Liver (tissue), 7 donors: ENCODE measurements at regions not wholly inside any gene's neighbourhood (a gene's known extent, or its start where the extent isn't known, plus 50 kb on each side); places are given as distances from the start of the nearest gene placed in this dataset.

Experiments used
- DNase-seq: peaks from one replicate; pipeline ENCODE4 v3.0.0-alpha.2; 2017; ENCODE audit warnings: low spot score
- H3K27ac ChIP-seq, 2 donors: one replicate each; pipeline ENCODE4 v1.7.0; 2013; ENCODE audit warnings: inconsistent platforms in 2 of 2, low read length in 2 of 2, control low read depth in 1 of 2, low read depth in 1 of 2, mild to moderate bottlenecking in 1 of 2
- H3K27me3 ChIP-seq, 4 donors: one replicate each; pipeline versions ENCODE4 v1.6.1 to v1.7.0; 2013; ENCODE audit warnings: low read length in 3 of 4, inconsistent platforms in 1 of 4, mild to moderate bottlenecking in 1 of 4, moderate library complexity in 1 of 4; ENCODE audit not compliant: control insufficient read depth in 4 of 4, insufficient read depth in 4 of 4
- H3K36me3 ChIP-seq, 4 donors: one replicate each; pipeline versions ENCODE4 v1.6.1 to v1.7.0; 2013; ENCODE audit warnings: low read length in 3 of 4, mild to moderate bottlenecking in 3 of 4, low read depth in 1 of 4, moderate library complexity in 1 of 4; ENCODE audit not compliant: control insufficient read depth in 4 of 4, insufficient read depth in 3 of 4
- H3K4me1 ChIP-seq, 4 donors: one replicate each; pipeline versions ENCODE4 v1.6.1 to v1.7.0; 2013; ENCODE audit warnings: low read length in 3 of 4, mild to moderate bottlenecking in 3 of 4, moderate library complexity in 1 of 4; ENCODE audit not compliant: control insufficient read depth in 4 of 4, insufficient read depth in 4 of 4
- H3K4me3 ChIP-seq, 3 donors: one replicate each; pipeline versions ENCODE4 v1.6.1 to v1.7.0; 2013; ENCODE audit warnings: low read length in 3 of 3, control low read depth in 1 of 3, low read depth in 1 of 3, mild to moderate bottlenecking in 1 of 3
- H3K9ac ChIP-seq, 2 donors: one replicate each; pipeline ENCODE4 v1.7.0; 2013; ENCODE audit warnings: low read length in 2 of 2, mild to moderate bottlenecking in 2 of 2, moderate library complexity in 2 of 2, control low read depth in 1 of 2, low read depth in 1 of 2
- H3K9me3 ChIP-seq, 4 donors: one replicate each; pipeline versions ENCODE4 v1.6.1 to v1.7.0; 2013; ENCODE audit warnings: low read length in 3 of 4; ENCODE audit not compliant: control insufficient read depth in 4 of 4
- ATF3 ChIP-seq: IDR thresholded peaks from 2 replicates; pipeline ENCODE4 v1.6.1; 2016; ENCODE audit warnings: antibody characterized with exemption
- FOXA1 ChIP-seq: IDR thresholded peaks from 2 replicates; pipeline ENCODE4 v1.6.1; 2016; ENCODE audit warnings: antibody characterized with exemption
- FOXA2 ChIP-seq: IDR thresholded peaks from 2 replicates; pipeline ENCODE4 v1.6.1; 2016; ENCODE audit warnings: antibody characterized with exemption
- GABPA ChIP-seq, 2 donors: IDR thresholded peaks in 1 of 2; conservative IDR thresholded peaks in 1 of 2; 2 replicates each; pipeline ENCODE4 v1.6.1; 2016; ENCODE audit warnings: antibody characterized with exemption in 2 of 2, mild to moderate bottlenecking in 1 of 2, moderate library complexity in 1 of 2
- HNF4A ChIP-seq, 2 donors: conservative IDR thresholded peaks; 2 replicates each; pipeline ENCODE4 v1.6.1; 2016; ENCODE audit warnings: antibody characterized with exemption in 2 of 2, mild to moderate bottlenecking in 2 of 2
- HNF4G ChIP-seq: IDR thresholded peaks from 2 replicates; pipeline ENCODE4 v1.6.1; 2016; ENCODE audit warnings: antibody characterized with exemption
- JUND ChIP-seq, 2 donors: IDR thresholded peaks; 2 replicates each; pipeline ENCODE4 v1.6.1; 2016; ENCODE audit warnings: antibody characterized with exemption in 2 of 2
- MAX ChIP-seq: IDR thresholded peaks from 2 replicates; pipeline ENCODE4 v1.6.1; 2016; ENCODE audit warnings: antibody characterized with exemption
- NR2F2 ChIP-seq: IDR thresholded peaks from 2 replicates; pipeline ENCODE4 v1.6.1; 2016; ENCODE audit warnings: antibody characterized with exemption
- RAD21 ChIP-seq, 2 donors: IDR thresholded peaks; 2 replicates each; pipeline ENCODE4 v1.6.1; 2016; ENCODE audit warnings: antibody characterized with exemption in 2 of 2, mild to moderate bottlenecking in 2 of 2
- RXRA ChIP-seq, 2 donors: IDR thresholded peaks; 2 replicates each; pipeline ENCODE4 v1.6.1; 2017 to 2018; ENCODE audit warnings: antibody characterized with exemption in 2 of 2, mild to moderate bottlenecking in 1 of 2
- SP1 ChIP-seq: IDR thresholded peaks from 2 replicates; pipeline ENCODE4 v1.6.1; 2018; ENCODE audit warnings: antibody characterized with exemption, mild to moderate bottlenecking
- TAF1 ChIP-seq: conservative IDR thresholded peaks from 2 replicates; pipeline ENCODE4 v1.6.1; 2016; ENCODE audit warnings: antibody characterized with exemption, mild to moderate bottlenecking
- YY1 ChIP-seq: IDR thresholded peaks from 2 replicates; pipeline ENCODE4 v1.6.1; 2016; ENCODE audit warnings: antibody characterized with exemption, mild to moderate bottlenecking
- WGBS: extraction: QIAGEN DNeasy Blood & Tissue Kit; methylation state at CpG from one replicate; pipeline ENCODE4 v1.1.7; 2013; 5-methylcytosine and 5-hydroxymethylcytosine counted together
- TF ChIP-seq, protein P1 (sequence below): IDR thresholded peaks from 2 replicates; pipeline ENCODE4 v1.6.1; 2016; ENCODE audit warnings: antibody characterized with exemption
- TF ChIP-seq, protein P2 (sequence below): IDR thresholded peaks from 2 replicates; pipeline ENCODE4 v1.6.1; 2016; ENCODE audit warnings: antibody characterized with exemption, mild to moderate bottlenecking
- donor health status: healthy.
- donor health status: healthy.
- donor health status: healthy.
- donor health status: healthy.

GRCh38 chr3:98974442-98974841 lies 72.9 kb upstream of the DCBLD2 start:
- H3K27me3 ChIP-seq: peaks cover 0 to 2% (median 0%) of the 10 kb centered on the region in 4 donors
- no peak overlapping the region for H3K4me3 ChIP-seq
- H3K9me3 ChIP-seq: no peaks in the 10 kb centered on the region
- no peak overlapping the region for H3K9ac ChIP-seq
- no peak for DNase-seq
- TF ChIP-seq HNF4A (conservative IDR thresholded peaks at IDR 0.05): no peak
- no peak for TF ChIP-seq FOXA1
- TF ChIP-seq, protein P1, sequence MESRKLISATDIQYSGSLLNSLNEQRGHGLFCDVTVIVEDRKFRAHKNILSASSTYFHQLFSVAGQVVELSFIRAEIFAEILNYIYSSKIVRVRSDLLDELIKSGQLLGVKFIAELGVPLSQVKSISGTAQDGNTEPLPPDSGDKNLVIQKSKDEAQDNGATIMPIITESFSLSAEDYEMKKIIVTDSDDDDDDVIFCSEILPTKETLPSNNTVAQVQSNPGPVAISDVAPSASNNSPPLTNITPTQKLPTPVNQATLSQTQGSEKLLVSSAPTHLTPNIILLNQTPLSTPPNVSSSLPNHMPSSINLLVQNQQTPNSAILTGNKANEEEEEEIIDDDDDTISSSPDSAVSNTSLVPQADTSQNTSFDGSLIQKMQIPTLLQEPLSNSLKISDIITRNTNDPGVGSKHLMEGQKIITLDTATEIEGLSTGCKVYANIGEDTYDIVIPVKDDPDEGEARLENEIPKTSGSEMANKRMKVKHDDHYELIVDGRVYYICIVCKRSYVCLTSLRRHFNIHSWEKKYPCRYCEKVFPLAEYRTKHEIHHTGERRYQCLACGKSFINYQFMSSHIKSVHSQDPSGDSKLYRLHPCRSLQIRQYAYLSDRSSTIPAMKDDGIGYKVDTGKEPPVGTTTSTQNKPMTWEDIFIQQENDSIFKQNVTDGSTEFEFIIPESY: no peak
- TF ChIP-seq ATF3: no peak
- TF ChIP-seq JUND (IDR thresholded peaks at IDR 0.05): no peak
- no peak for TF ChIP-seq GABPA (IDR thresholded peaks at IDR 0.05 in 1 of 2, conservative IDR thresholded peaks at IDR 0.05 in 1 of 2)
- no peak for TF ChIP-seq SP1
- no peak for TF ChIP-seq RAD21 (IDR thresholded peaks at IDR 0.05)
- TF ChIP-seq NR2F2: no peak
- TF ChIP-seq FOXA2: no peak
- no peak for TF ChIP-seq TAF1
- TF ChIP-seq HNF4G: no peak
- TF ChIP-seq RXRA (IDR thresholded peaks at IDR 0.05): no peak
- no peaks in the 10 kb centered on the region for H3K36me3 ChIP-seq
- H3K27ac ChIP-seq: no peak overlapping the region
- no peaks in the 10 kb centered on the region for H3K4me1 ChIP-seq

- H3K9me3 ChIP-seq: no peaks in the 10 kb centered on the region
- H3K36me3 ChIP-seq: no peaks in the 10 kb centered on the region
- H3K4me1 ChIP-seq: no peaks in the 10 kb centered on the region
- 68% methylated on average over 3 of the region's 3 CpGs for WGBS
- H3K27me3 ChIP-seq: peaks cover 0 to 2% (median 0%) of the 10 kb centered on the region in 4 donors
- TF ChIP-seq MAX (no peak), YY1 (no peak), NR2F2 (no peak), TAF1 (no peak), RXRA (IDR thresholded peaks at IDR 0.05) (no peak), SP1 (no peak), FOXA2 (no peak), GABPA (IDR thresholded peaks at IDR 0.05 in 1 of 2, conservative IDR thresholded peaks at IDR 0.05 in 1 of 2) (no peak), FOXA1 (no peak), HNF4G (no peak)
- TF ChIP-seq, protein P2, sequence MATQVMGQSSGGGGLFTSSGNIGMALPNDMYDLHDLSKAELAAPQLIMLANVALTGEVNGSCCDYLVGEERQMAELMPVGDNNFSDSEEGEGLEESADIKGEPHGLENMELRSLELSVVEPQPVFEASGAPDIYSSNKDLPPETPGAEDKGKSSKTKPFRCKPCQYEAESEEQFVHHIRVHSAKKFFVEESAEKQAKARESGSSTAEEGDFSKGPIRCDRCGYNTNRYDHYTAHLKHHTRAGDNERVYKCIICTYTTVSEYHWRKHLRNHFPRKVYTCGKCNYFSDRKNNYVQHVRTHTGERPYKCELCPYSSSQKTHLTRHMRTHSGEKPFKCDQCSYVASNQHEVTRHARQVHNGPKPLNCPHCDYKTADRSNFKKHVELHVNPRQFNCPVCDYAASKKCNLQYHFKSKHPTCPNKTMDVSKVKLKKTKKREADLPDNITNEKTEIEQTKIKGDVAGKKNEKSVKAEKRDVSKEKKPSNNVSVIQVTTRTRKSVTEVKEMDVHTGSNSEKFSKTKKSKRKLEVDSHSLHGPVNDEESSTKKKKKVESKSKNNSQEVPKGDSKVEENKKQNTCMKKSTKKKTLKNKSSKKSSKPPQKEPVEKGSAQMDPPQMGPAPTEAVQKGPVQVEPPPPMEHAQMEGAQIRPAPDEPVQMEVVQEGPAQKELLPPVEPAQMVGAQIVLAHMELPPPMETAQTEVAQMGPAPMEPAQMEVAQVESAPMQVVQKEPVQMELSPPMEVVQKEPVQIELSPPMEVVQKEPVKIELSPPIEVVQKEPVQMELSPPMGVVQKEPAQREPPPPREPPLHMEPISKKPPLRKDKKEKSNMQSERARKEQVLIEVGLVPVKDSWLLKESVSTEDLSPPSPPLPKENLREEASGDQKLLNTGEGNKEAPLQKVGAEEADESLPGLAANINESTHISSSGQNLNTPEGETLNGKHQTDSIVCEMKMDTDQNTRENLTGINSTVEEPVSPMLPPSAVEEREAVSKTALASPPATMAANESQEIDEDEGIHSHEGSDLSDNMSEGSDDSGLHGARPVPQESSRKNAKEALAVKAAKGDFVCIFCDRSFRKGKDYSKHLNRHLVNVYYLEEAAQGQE: no peak
- no peak for DNase-seq
- no peak overlapping the region for H3K9ac ChIP-seq
- H3K27ac ChIP-seq: no peak overlapping the region
- no peak overlapping the region for H3K4me3 ChIP-seq
Measured at GRCh38 chr3:98972720-98973119, 71.2 kb upstream of the DCBLD2 start.
